Neuronal stem cell (in vitro differentiated cells): ENCODE measurements at regions not wholly inside any gene's neighbourhood (a gene's known extent, or its start where the extent isn't known, plus 50 kb on each side); places are given as distances from the start of the nearest gene placed in this dataset.

ENCODE experiments used
- DNase-seq: peaks from one replicate; pipeline ENCODE4 v3.0.0-alpha.2; 2013; ENCODE audit warnings: low spot score
- H2AFZ ChIP-seq: one replicate; pipeline ENCODE4 v1.6.1; 2013; ENCODE audit warnings: mild to moderate bottlenecking, low read length, inconsistent platforms
- H2AK5ac ChIP-seq: 2 replicates; pipeline ENCODE4 v1.6.1; 2013; ENCODE audit warnings: low read depth, mild to moderate bottlenecking, inconsistent platforms, low read length, moderate library complexity, mixed read lengths
- H2BK120ac ChIP-seq: 2 replicates; pipeline ENCODE4 v1.6.1; 2013; ENCODE audit warnings: low read depth, mild to moderate bottlenecking, inconsistent platforms, low read length, moderate library complexity, mixed read lengths
- H2BK12ac ChIP-seq: one replicate; pipeline ENCODE4 v1.6.1; 2013; ENCODE audit warnings: low read length, inconsistent platforms
- H2BK15ac ChIP-seq: 2 replicates; pipeline ENCODE4 v1.6.1; 2013; ENCODE audit warnings: mild to moderate bottlenecking, low read length, inconsistent platforms, mixed read lengths
- H2BK5ac ChIP-seq: one replicate; pipeline ENCODE4 v1.6.1; 2013; ENCODE audit warnings: inconsistent platforms, mild to moderate bottlenecking, low read length, moderate library complexity
- H3K14ac ChIP-seq: one replicate; pipeline ENCODE4 v1.6.1; 2013; ENCODE audit warnings: low read length, inconsistent platforms
- H3K18ac ChIP-seq: 2 replicates; pipeline ENCODE4 v1.6.1; 2013; ENCODE audit warnings: low read length, inconsistent platforms
- H3K23ac ChIP-seq: 2 replicates; pipeline ENCODE4 v1.6.1; 2013; ENCODE audit warnings: low read depth, mild to moderate bottlenecking, mixed read lengths, low read length, inconsistent platforms; ENCODE audit not compliant: poor library complexity
- H3K27ac ChIP-seq: replicated peaks from 3 replicates; pipeline ENCODE4 v1.5.1; 2013; ENCODE audit warnings: low read length, inconsistent platforms
- H3K27me3 ChIP-seq, 3 experiments: 2 replicates each; pipeline ENCODE4 v1.6.1; 2013; ENCODE audit warnings: low read length in 3 of 3, mild to moderate bottlenecking in 2 of 3, inconsistent platforms in 1 of 3, low read depth in 1 of 3, mixed read lengths in 1 of 3, moderate library complexity in 1 of 3; ENCODE audit not compliant: control insufficient read depth in 3 of 3, insufficient read depth in 3 of 3
- H3K36me3 ChIP-seq, 2 donors: replicated peaks in 1 of 2; 2 replicates each; pipeline ENCODE4 v1.6.1; 2013; ENCODE audit warnings: low read length in 2 of 2; ENCODE audit not compliant: control insufficient read depth in 2 of 2, insufficient read depth in 2 of 2
- H3K4ac ChIP-seq: 2 replicates; pipeline ENCODE4 v1.6.1; 2013; ENCODE audit warnings: inconsistent platforms, mild to moderate bottlenecking, low read length, moderate library complexity
- H3K4me1 ChIP-seq, 2 donors: 1 replicate in 1 of 2; 2 replicates in 1 of 2; pipeline ENCODE4 v1.6.1; 2013; ENCODE audit warnings: low read length in 2 of 2, low read depth in 1 of 2; ENCODE audit not compliant: control insufficient read depth in 2 of 2, insufficient read depth in 1 of 2
- H3K4me2 ChIP-seq: one replicate; pipeline ENCODE4 v1.6.1; 2013; ENCODE audit warnings: mild to moderate bottlenecking, low read length, inconsistent platforms; ENCODE audit not compliant: insufficient read depth, poor library complexity, severe bottlenecking
- H3K4me3 ChIP-seq, 2 donors: 2 replicates each; pipeline ENCODE4 v1.5.1; 2013; ENCODE audit warnings: low read length in 2 of 2, mild to moderate bottlenecking in 2 of 2, inconsistent platforms in 1 of 2, moderate library complexity in 1 of 2
- H3K79me1 ChIP-seq: one replicate; pipeline ENCODE4 v1.6.1; 2013; ENCODE audit warnings: low read depth, mild to moderate bottlenecking, inconsistent platforms, low read length, moderate library complexity
- H3K9ac ChIP-seq: one replicate; pipeline ENCODE4 v1.6.1; 2013; ENCODE audit warnings: mild to moderate bottlenecking, low read depth, low read length, inconsistent platforms; ENCODE audit not compliant: poor library complexity
- H3K9me3 ChIP-seq, 2 donors: replicated peaks in 1 of 2; 2 replicates each; pipeline versions ENCODE3 to v1.6.1; 2013; ENCODE audit warnings: low read length in 2 of 2, mild to moderate bottlenecking in 2 of 2, inconsistent platforms in 1 of 2, low read depth in 1 of 2, mixed read lengths in 1 of 2, moderate library complexity in 1 of 2; ENCODE audit not compliant: control insufficient read depth in 2 of 2, insufficient read depth in 1 of 2
- H4K8ac ChIP-seq: one replicate; pipeline ENCODE4 v1.6.1; 2013; ENCODE audit warnings: low read depth, mild to moderate bottlenecking, inconsistent platforms, low read length, moderate library complexity
- H4K91ac ChIP-seq: one replicate; pipeline ENCODE4 v1.6.1; 2013; ENCODE audit warnings: low read length, low read depth, mild to moderate bottlenecking, inconsistent platforms; ENCODE audit not compliant: poor library complexity
- WGBS, 2 donors: extraction: QIAGEN DNeasy Blood & Tissue Kit; methylation state at CpG; one replicate each; pipeline ENCODE4 v1.1.7; 2013; ENCODE audit warnings: missing lambda C conversion rate in 2 of 2, mixed read lengths in 1 of 2; ENCODE audit not compliant: insufficient read length in 2 of 2, insufficient replicate concordance in 1 of 2; ENCODE audit errors: extremely low coverage in 2 of 2; 5-methylcytosine and 5-hydroxymethylcytosine counted together

- Histone ChIP-seq H3K23ac (no peak overlapping the region), H4K8ac (no peak overlapping the region), H3K36me3 (no peaks in the 10 kb centered on the region), H3K79me1 (no peaks in the 10 kb centered on the region), H3K4ac (no peak overlapping the region), H3K4me1 (peaks cover 0 to 5% of the 10 kb centered on the region in 2 donors), H2AFZ (no peak overlapping the region), H3K9ac (no peak overlapping the region), H3K4me3 (no peak overlapping the region), H4K91ac (no peak overlapping the region), H3K27ac (no peak overlapping the region), H3K14ac (no peak overlapping the region), H2BK120ac (no peak overlapping the region), H3K4me2 (no peak overlapping the region), H3K27me3 (no peaks in the 10 kb centered on the region), H3K18ac (no peak overlapping the region), H2BK5ac (no peak overlapping the region), H2BK15ac (no peak overlapping the region), H2AK5ac (no peak overlapping the region), H2BK12ac (no peak overlapping the region), H3K9me3 (peaks cover 0 to 6% of the 10 kb centered on the region in 2 donors)
- no peak for DNase-seq
- WGBS, 2 donors: no CpG with 5 or more reads among the region's 5 CpGs
Measured at GRCh38 chr9:126025991-126026390, 278.8 kb downstream of the PBX3 start.

- Histone ChIP-seq H2AFZ (no peak overlapping the region), H3K4me2 (no peak overlapping the region), H3K36me3 (no peaks in the 10 kb centered on the region), H3K4ac (no peak overlapping the region), H3K9ac (no peak overlapping the region), H2BK15ac (no peak overlapping the region), H2AK5ac (peak overlapping the region; percentile 76), H3K4me3 (no peak overlapping the region), H3K23ac (no peak overlapping the region), H2BK5ac (no peak overlapping the region), H3K18ac (peak overlapping the region; percentile 58), H3K9me3 (peaks cover 0 to 6% of the 10 kb centered on the region in 2 donors), H3K4me1 (peaks cover 0 to 6% of the 10 kb centered on the region in 2 donors), H3K79me1 (no peaks in the 10 kb centered on the region), H3K27ac (no peak overlapping the region), H3K14ac (peak overlapping the region; percentile 83), H3K27me3 (no peaks in the 10 kb centered on the region), H4K91ac (no peak overlapping the region), H2BK120ac (no peak overlapping the region), H2BK12ac (no peak overlapping the region), H4K8ac (no peak overlapping the region)
- DNase-seq: no peak
- WGBS, 2 donors: no CpG with 5 or more reads among the region's 5 CpGs
Measured at GRCh38 chr9:126027566-126027965, 280.4 kb downstream of the PBX3 start.

GRCh38 chr9:126028746-126029145 lies 281.6 kb downstream of the PBX3 start:
- H4K91ac ChIP-seq: no peak overlapping the region
- H3K4me3 ChIP-seq: no peak overlapping the region
- H3K27me3 ChIP-seq: no peaks in the 10 kb centered on the region
- H3K79me1 ChIP-seq: no peaks in the 10 kb centered on the region
- H3K14ac ChIP-seq: no peak overlapping the region
- no peak overlapping the region for H3K27ac ChIP-seq
- H3K4ac ChIP-seq: no peak overlapping the region
- WGBS, 2 donors: no CpG with 5 or more reads among the region's 10 CpGs
- H3K18ac ChIP-seq: no peak overlapping the region
- no peaks in the 10 kb centered on the region for H3K36me3 ChIP-seq
- H3K9ac ChIP-seq: no peak overlapping the region
- H2BK15ac ChIP-seq: no peak overlapping the region
- no peak overlapping the region for H2BK5ac ChIP-seq
- H2AK5ac ChIP-seq: no peak overlapping the region
- no peak overlapping the region for H3K4me2 ChIP-seq
- H2BK12ac ChIP-seq: no peak overlapping the region
- H4K8ac ChIP-seq: no peak overlapping the region
- H3K4me1 ChIP-seq: peaks cover 0 to 6% of the 10 kb centered on the region in 2 donors
- no peak overlapping the region for H2AFZ ChIP-seq
- peaks cover 0 to 5% of the 10 kb centered on the region in 2 donors for H3K9me3 ChIP-seq
- no peak overlapping the region for H3K23ac ChIP-seq
- no peak overlapping the region for H2BK120ac ChIP-seq
- no peak for DNase-seq

GRCh38 chr9:126030716-126031115 lies 283.5 kb downstream of the PBX3 start:
- H3K4ac ChIP-seq: peak overlapping the region; percentile 13
- peaks cover 0 to 2% of the 10 kb centered on the region in 2 donors for H3K9me3 ChIP-seq
- no peaks in the 10 kb centered on the region for H3K79me1 ChIP-seq
- H3K14ac ChIP-seq: peak overlapping the region; percentile 77
- peak overlapping the region; percentile 55 for H4K8ac ChIP-seq
- no peaks in the 10 kb centered on the region for H3K36me3 ChIP-seq
- no peak overlapping the region for H3K4me3 ChIP-seq
- H3K27ac ChIP-seq: no peak overlapping the region
- peak overlapping the region; percentile 7 for H3K18ac ChIP-seq
- WGBS, 2 donors: no CpG with 5 or more reads among the region's 7 CpGs
- H2BK120ac ChIP-seq: no peak overlapping the region
- H2BK15ac ChIP-seq: no peak overlapping the region
- no peak for DNase-seq
- peaks cover 0 to 6% of the 10 kb centered on the region in 2 donors for H3K4me1 ChIP-seq
- peak overlapping the region; percentile 48 for H3K23ac ChIP-seq
- no peaks in the 10 kb centered on the region for H3K27me3 ChIP-seq
- peak overlapping the region; percentile 77 for H2AK5ac ChIP-seq
- H3K4me2 ChIP-seq: no peak overlapping the region
- H3K9ac ChIP-seq: peak overlapping the region; percentile 56
- H2BK12ac ChIP-seq: no peak overlapping the region
- no peak overlapping the region for H2BK5ac ChIP-seq
- no peak overlapping the region for H4K91ac ChIP-seq
- H2AFZ ChIP-seq: no peak overlapping the region
